Adrenal gland (tissue), 5 donors: ENCODE measurements at regions not wholly inside any gene's neighbourhood (a gene's known extent, or its start where the extent isn't known, plus 50 kb on each side); places are given as distances from the start of the nearest gene placed in this dataset.

Source experiments
- CTCF ChIP-seq, 6 experiments: fragments of 450-650 bp in 4 of 6; fragments of 200-600 bp in 2 of 6; sonication (generic) in 1 of 6; IDR thresholded peaks; 1 replicate in 5 of 6; 2 replicates in 1 of 6; pipeline versions ENCODE4 v1.5.1 to v1.8.0; 2016 to 2021; ENCODE audit warnings: antibody characterized with exemption in 6 of 6, mild to moderate bottlenecking in 2 of 6, moderate library complexity in 1 of 6
- POLR2A ChIP-seq, 2 donors: fragments of 450-650 bp; IDR thresholded peaks; one replicate each; pipeline ENCODE4 v1.6.1; 2017; ENCODE audit warnings: antibody characterized with exemption in 2 of 2, mild to moderate bottlenecking in 2 of 2, moderate library complexity in 1 of 2
- donor health status: DM: no; HTN: no; CAD: no.

- TF ChIP-seq CTCF (IDR thresholded peaks at IDR 0.05) (no peak), POLR2A (IDR thresholded peaks at IDR 0.05) (no peak)
Measured at GRCh38 chr1:224554620-224555259, 61.4 kb upstream of the CNIH3 start.
